Caco-2 (cell line): ENCODE measurements at regions not wholly inside any gene's neighbourhood (a gene's known extent, or its start where the extent isn't known, plus 50 kb on each side); places are given as distances from the start of the nearest gene placed in this dataset.

Source experiments
- BruUV-seq: library from RNA; stranded (reverse); fragments of 400-500 nt; replicated peaks from 2 replicates; lab custom pipeline; 2021; lab: Mats Ljungman, UMichigan
- CTCF ChIA-PET: fragments of 300-600 bp; sonication (Branson Sonifier 250); formaldehyde crosslinking; loops from one replicate; lab custom pipeline; 2022; ENCODE audit warnings: antibody characterized with exemption; lab: Charles Lee
- POLR2A ChIA-PET: fragments of 300-600 bp; sonication (Branson Sonifier 250); formaldehyde crosslinking; loops from one replicate; lab custom pipeline; 2022; ENCODE audit warnings: antibody characterized with exemption; lab: Charles Lee
- DNase-seq, 2 experiments: peaks; one replicate each; pipeline versions ENCODE4 v3.0.0 to v3.0.0-alpha.2; 2020 to 2022
- H3K27me3 ChIP-seq: replicated peaks from 2 replicates; pipeline ENCODE4 v1.6.0; 2011; ENCODE audit warnings: low read length; ENCODE audit not compliant: control insufficient read depth, insufficient read depth
- H3K36me3 ChIP-seq: 2 replicates; pipeline ENCODE4 v1.5.1; 2011; ENCODE audit warnings: low read length; ENCODE audit not compliant: control insufficient read depth, insufficient read depth
- H3K4me1 ChIP-seq: fragments of 250-450 bp; sonication (Bioruptor Pico); 2 replicates; pipeline ENCODE4 v1.5.1; 2020; ENCODE audit warnings: mild to moderate bottlenecking
- H3K4me3 ChIP-seq: 2 replicates; pipeline ENCODE4 v1.5.1; 2011; ENCODE audit warnings: low read depth, mild to moderate bottlenecking, control low read depth, low read length
- H3K9me3 ChIP-seq: fragments of 250-450 bp; sonication (Bioruptor Pico); 2 replicates; pipeline ENCODE4 v1.5.1; 2020; ENCODE audit warnings: mild to moderate bottlenecking, moderate library complexity
- H3K27ac Mint-ChIP-seq: one replicate; pipeline ENCODE4 v1.8.0; 2022; ENCODE audit warnings: mixed read lengths; ENCODE audit not compliant: unreplicated experiment
- H3K27me3 Mint-ChIP-seq: one replicate; pipeline ENCODE4 v1.8.0; 2022; ENCODE audit warnings: mixed read lengths; ENCODE audit not compliant: insufficient read depth, unreplicated experiment
- H3K36me3 Mint-ChIP-seq: one replicate; pipeline ENCODE4 v1.8.0; 2022; ENCODE audit warnings: mild to moderate bottlenecking, mixed read lengths; ENCODE audit not compliant: insufficient read depth, unreplicated experiment
- H3K4me1 Mint-ChIP-seq: one replicate; pipeline ENCODE4 v1.8.0; 2022; ENCODE audit warnings: low read depth, mixed read lengths; ENCODE audit not compliant: unreplicated experiment
- H3K4me3 Mint-ChIP-seq: one replicate; pipeline ENCODE4 v1.8.0; 2022; ENCODE audit warnings: mild to moderate bottlenecking, moderate library complexity, mixed read lengths; ENCODE audit not compliant: unreplicated experiment
- H3K9me3 Mint-ChIP-seq: one replicate; pipeline ENCODE4 v1.8.0; 2022; ENCODE audit warnings: mixed read lengths; ENCODE audit not compliant: unreplicated experiment
- CTCF ChIP-seq, 2 experiments: fragments of 200-600 bp in 1 of 2; IDR thresholded peaks; 1 replicate in 1 of 2; 2 replicates in 1 of 2; pipeline versions ENCODE4 v1.5.1 to v1.8.0; 2011 to 2022; ENCODE audit warnings: antibody characterized with exemption in 1 of 2, control low read depth in 1 of 2, inconsistent platforms in 1 of 2, low read depth in 1 of 2, low read length in 1 of 2, mild to moderate bottlenecking in 1 of 2, moderate library complexity in 1 of 2; ENCODE audit not compliant: insufficient read depth in 1 of 2, severe bottlenecking in 1 of 2, unreplicated experiment in 1 of 2
- intact Hi-C: fragments of 100-400 bp; cut with micrococcal nuclease; formaldehyde crosslinking; loops from one replicate; pipeline ENCODE4 v1.10.0; 2022; ENCODE audit not compliant: unreplicated experiment

- no peaks in the 10 kb centered on the region for H3K9me3 ChIP-seq
- TF ChIP-seq CTCF (IDR thresholded peaks at IDR 0.05; ENCODE audit: insufficient read depth in 1 of 2, low read depth in 1 of 2, low read length in 1 of 2, severe bottlenecking in 1 of 2, unreplicated experiment in 1 of 2) = no peak
- POLR2A ChIA-PET = no interaction called here
- no peaks in the 10 kb centered on the region for H3K9me3 Mint-ChIP-seq
- no TSS peak for BruUV-seq
- H3K27me3 ChIP-seq = no peaks in the 10 kb centered on the region
- DNase-seq = no peak
- H3K4me3 ChIP-seq = no peak overlapping the region
- H3K36me3 Mint-ChIP-seq = no peaks in the 10 kb centered on the region
- intact Hi-C loops = loop anchor here (5.0 kb wide), 1 partner anchor 122 kb away; the partner anchor contains the start of gene FAT4
- H3K4me1 Mint-ChIP-seq = no peaks in the 10 kb centered on the region
- H3K36me3 ChIP-seq = no peaks in the 10 kb centered on the region
- no peak overlapping the region for H3K27ac Mint-ChIP-seq
- H3K4me3 Mint-ChIP-seq = no peak overlapping the region
- peaks cover 2% of the 10 kb centered on the region for H3K27me3 Mint-ChIP-seq
- no peaks in the 10 kb centered on the region for H3K4me1 ChIP-seq
- CTCF ChIA-PET = no interaction called here
Measured at GRCh38 chr4:125434136-125434535, 119.4 kb downstream of the FAT4 start.

GRCh38 chr4:125440814-125441213 is 126.1 kb downstream of the FAT4 start:
- peaks cover 8% of the 10 kb centered on the region for H3K27me3 Mint-ChIP-seq
- H3K9me3 Mint-ChIP-seq = no peaks in the 10 kb centered on the region
- intact Hi-C loops = no loop called here
- TF ChIP-seq CTCF (IDR thresholded peaks at IDR 0.05; ENCODE audit: insufficient read depth in 1 of 2, low read depth in 1 of 2, low read length in 1 of 2, severe bottlenecking in 1 of 2, unreplicated experiment in 1 of 2) = no peak
- BruUV-seq = no TSS peak
- ChIA-PET POLR2A (no interaction called here), CTCF (no interaction called here)
- Histone ChIP-seq H3K4me3 (no peak overlapping the region), H3K27me3 (no peaks in the 10 kb centered on the region), H3K4me1 (no peaks in the 10 kb centered on the region), H3K9me3 (no peaks in the 10 kb centered on the region), H3K36me3 (no peaks in the 10 kb centered on the region)
- H3K27ac Mint-ChIP-seq = no peak overlapping the region
- no peaks in the 10 kb centered on the region for H3K4me1 Mint-ChIP-seq
- H3K36me3 Mint-ChIP-seq = no peaks in the 10 kb centered on the region
- H3K4me3 Mint-ChIP-seq = no peak overlapping the region
- no peak for DNase-seq

GRCh38 chr4:125444166-125444565 is 129.4 kb downstream of the FAT4 start:
- Histone ChIP-seq H3K4me1 (no peaks in the 10 kb centered on the region), H3K36me3 (no peaks in the 10 kb centered on the region), H3K27me3 (no peaks in the 10 kb centered on the region), H3K9me3 (no peaks in the 10 kb centered on the region), H3K4me3 (no peak overlapping the region)
- ChIA-PET CTCF (no interaction called here), POLR2A (no interaction called here)
- Mint-ChIP-seq H3K4me1 (no peaks in the 10 kb centered on the region), H3K4me3 (no peak overlapping the region), H3K27me3 (peaks cover 5% of the 10 kb centered on the region), H3K36me3 (no peaks in the 10 kb centered on the region), H3K27ac (no peak overlapping the region), H3K9me3 (no peaks in the 10 kb centered on the region)
- intact Hi-C loops = no loop called here
- no TSS peak for BruUV-seq
- no peak for DNase-seq
- no peak for TF ChIP-seq CTCF (IDR thresholded peaks at IDR 0.05; ENCODE audit: insufficient read depth in 1 of 2, low read depth in 1 of 2, low read length in 1 of 2, severe bottlenecking in 1 of 2, unreplicated experiment in 1 of 2)
